ENCODE measurements at regions not wholly inside any gene's neighbourhood (a gene's known extent, or its start where the extent isn't known, plus 50 kb on each side); places are given as distances from the start of the nearest gene placed in this dataset.

DNA sequence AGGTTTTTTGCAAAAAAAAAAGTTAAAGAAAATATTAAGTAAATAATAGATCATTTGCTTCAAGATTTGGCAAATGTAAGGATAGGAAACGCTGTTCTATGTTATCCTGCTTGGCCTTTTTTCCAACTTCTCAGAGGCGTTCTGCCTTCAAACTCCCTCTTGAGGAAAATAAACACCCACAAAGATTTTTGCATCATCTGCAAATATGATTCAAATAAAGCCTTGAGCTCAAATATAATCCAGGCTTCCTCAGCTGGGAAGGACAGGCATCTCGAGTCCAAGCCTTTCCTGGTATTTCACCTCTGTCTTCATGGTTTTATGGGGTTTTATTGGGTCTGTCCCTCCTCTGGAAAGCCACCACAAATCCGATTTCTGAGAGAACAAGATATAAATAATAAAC lies 67.7 kb upstream of the PTPN1 start:
- Mint-ChIP-seq H3K36me3 (no peaks in the 10 kb centered on the region), H3K4me3 (no peak overlapping the region), H3K27me3 (ENCODE audit: low read depth) (no peaks in the 10 kb centered on the region), H3K4me1 (no peaks in the 10 kb centered on the region), H3K27ac (no peak overlapping the region), H3K9me3 (no peaks in the 10 kb centered on the region)
- POLR2A ChIA-PET, result no interaction called here
- ATAC-seq, result no peak
- DNase-seq (ENCODE audit: low spot score), result no peak
- CTCF ChIA-PET, result interaction anchor here (1.4 kb wide), 1 partner anchor 257 kb away, joined by 3 read pairs; no protein-coding TSS in a partner anchor
- TF ChIP-seq GABPB1 (CRISPR knock-in tag; IDR thresholded peaks at IDR 0.05), result no peak
- TF ChIP-seq EMX1 (CRISPR knock-in tag; IDR thresholded peaks at IDR 0.05), result no peak
- TF ChIP-seq ZNF232 (CRISPR knock-in tag; IDR thresholded peaks at IDR 0.05), result no peak
- no peak for TF ChIP-seq ZNF263 (CRISPR knock-in tag; IDR thresholded peaks at IDR 0.05; ENCODE audit: low read depth)
- no peak for TF ChIP-seq KAT7 (CRISPR knock-in tag; IDR thresholded peaks at IDR 0.05; ENCODE audit: borderline replicate concordance)
- no peak for TF ChIP-seq NFATC4 (CRISPR knock-in tag; IDR thresholded peaks at IDR 0.05)
- TF ChIP-seq, protein P1, sequence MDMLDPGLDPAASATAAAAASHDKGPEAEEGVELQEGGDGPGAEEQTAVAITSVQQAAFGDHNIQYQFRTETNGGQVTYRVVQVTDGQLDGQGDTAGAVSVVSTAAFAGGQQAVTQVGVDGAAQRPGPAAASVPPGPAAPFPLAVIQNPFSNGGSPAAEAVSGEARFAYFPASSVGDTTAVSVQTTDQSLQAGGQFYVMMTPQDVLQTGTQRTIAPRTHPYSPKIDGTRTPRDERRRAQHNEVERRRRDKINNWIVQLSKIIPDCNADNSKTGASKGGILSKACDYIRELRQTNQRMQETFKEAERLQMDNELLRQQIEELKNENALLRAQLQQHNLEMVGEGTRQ (CRISPR knock-in tag; IDR thresholded peaks at IDR 0.05), result no peak
- TF ChIP-seq ESRRA (CRISPR knock-in tag; IDR thresholded peaks at IDR 0.05; ENCODE audit: borderline replicate concordance), result no peak
- TF ChIP-seq, protein P2, sequence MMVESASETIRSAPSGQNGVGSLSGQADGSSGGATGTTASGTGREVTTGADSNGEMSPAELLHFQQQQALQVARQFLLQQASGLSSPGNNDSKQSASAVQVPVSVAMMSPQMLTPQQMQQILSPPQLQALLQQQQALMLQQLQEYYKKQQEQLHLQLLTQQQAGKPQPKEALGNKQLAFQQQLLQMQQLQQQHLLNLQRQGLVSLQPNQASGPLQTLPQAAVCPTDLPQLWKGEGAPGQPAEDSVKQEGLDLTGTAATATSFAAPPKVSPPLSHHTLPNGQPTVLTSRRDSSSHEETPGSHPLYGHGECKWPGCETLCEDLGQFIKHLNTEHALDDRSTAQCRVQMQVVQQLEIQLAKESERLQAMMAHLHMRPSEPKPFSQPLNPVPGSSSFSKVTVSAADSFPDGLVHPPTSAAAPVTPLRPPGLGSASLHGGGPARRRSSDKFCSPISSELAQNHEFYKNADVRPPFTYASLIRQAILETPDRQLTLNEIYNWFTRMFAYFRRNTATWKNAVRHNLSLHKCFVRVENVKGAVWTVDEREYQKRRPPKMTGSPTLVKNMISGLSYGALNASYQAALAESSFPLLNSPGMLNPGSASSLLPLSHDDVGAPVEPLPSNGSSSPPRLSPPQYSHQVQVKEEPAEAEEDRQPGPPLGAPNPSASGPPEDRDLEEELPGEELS (CRISPR knock-in tag; IDR thresholded peaks at IDR 0.05), result no peak
- TF ChIP-seq ZBTB21 (CRISPR knock-in tag; IDR thresholded peaks at IDR 0.05; ENCODE audit: borderline replicate concordance), result no peak
- no peak for TF ChIP-seq NR2C2 (CRISPR knock-in tag; IDR thresholded peaks at IDR 0.05)
- TF ChIP-seq, protein P3, sequence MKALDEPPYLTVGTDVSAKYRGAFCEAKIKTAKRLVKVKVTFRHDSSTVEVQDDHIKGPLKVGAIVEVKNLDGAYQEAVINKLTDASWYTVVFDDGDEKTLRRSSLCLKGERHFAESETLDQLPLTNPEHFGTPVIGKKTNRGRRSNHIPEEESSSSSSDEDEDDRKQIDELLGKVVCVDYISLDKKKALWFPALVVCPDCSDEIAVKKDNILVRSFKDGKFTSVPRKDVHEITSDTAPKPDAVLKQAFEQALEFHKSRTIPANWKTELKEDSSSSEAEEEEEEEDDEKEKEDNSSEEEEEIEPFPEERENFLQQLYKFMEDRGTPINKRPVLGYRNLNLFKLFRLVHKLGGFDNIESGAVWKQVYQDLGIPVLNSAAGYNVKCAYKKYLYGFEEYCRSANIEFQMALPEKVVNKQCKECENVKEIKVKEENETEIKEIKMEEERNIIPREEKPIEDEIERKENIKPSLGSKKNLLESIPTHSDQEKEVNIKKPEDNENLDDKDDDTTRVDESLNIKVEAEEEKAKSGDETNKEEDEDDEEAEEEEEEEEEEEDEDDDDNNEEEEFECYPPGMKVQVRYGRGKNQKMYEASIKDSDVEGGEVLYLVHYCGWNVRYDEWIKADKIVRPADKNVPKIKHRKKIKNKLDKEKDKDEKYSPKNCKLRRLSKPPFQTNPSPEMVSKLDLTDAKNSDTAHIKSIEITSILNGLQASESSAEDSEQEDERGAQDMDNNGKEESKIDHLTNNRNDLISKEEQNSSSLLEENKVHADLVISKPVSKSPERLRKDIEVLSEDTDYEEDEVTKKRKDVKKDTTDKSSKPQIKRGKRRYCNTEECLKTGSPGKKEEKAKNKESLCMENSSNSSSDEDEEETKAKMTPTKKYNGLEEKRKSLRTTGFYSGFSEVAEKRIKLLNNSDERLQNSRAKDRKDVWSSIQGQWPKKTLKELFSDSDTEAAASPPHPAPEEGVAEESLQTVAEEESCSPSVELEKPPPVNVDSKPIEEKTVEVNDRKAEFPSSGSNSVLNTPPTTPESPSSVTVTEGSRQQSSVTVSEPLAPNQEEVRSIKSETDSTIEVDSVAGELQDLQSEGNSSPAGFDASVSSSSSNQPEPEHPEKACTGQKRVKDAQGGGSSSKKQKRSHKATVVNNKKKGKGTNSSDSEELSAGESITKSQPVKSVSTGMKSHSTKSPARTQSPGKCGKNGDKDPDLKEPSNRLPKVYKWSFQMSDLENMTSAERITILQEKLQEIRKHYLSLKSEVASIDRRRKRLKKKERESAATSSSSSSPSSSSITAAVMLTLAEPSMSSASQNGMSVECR (CRISPR knock-in tag; IDR thresholded peaks at IDR 0.05; ENCODE audit: borderline replicate concordance), result no peak
- no peak for TF ChIP-seq ZNF138 (CRISPR knock-in tag; conservative IDR thresholded peaks at IDR 0.05)
- no peak for TF ChIP-seq TP53 (CRISPR knock-in tag; IDR thresholded peaks at IDR 0.05)
- TF ChIP-seq GTF2I (CRISPR knock-in tag; conservative IDR thresholded peaks at IDR 0.05), result no peak
- TF ChIP-seq MYBL2 (CRISPR knock-in tag; IDR thresholded peaks at IDR 0.05), result no peak
- TF ChIP-seq NFE2L1 (CRISPR knock-in tag; IDR thresholded peaks at IDR 0.05), result no peak
- TF ChIP-seq, protein P4, sequence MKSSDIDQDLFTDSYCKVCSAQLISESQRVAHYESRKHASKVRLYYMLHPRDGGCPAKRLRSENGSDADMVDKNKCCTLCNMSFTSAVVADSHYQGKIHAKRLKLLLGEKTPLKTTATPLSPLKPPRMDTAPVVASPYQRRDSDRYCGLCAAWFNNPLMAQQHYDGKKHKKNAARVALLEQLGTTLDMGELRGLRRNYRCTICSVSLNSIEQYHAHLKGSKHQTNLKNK (CRISPR knock-in tag; IDR thresholded peaks at IDR 0.05), result no peak
- TF ChIP-seq CREM (CRISPR knock-in tag; IDR thresholded peaks at IDR 0.05), result no peak
- TF ChIP-seq SMAD4 (CRISPR knock-in tag; IDR thresholded peaks at IDR 0.05), result no peak

Data from WTC11 (cell line).